Left kidney (tissue), 1 donor: ENCODE measurements at regions not wholly inside any gene's neighbourhood (a gene's known extent, or its start where the extent isn't known, plus 50 kb on each side); places are given as distances from the start of the nearest gene placed in this dataset.
"Not testable (repeated sequence)": the region's sequence is repeated elsewhere in the genome, so short reads cannot be mapped to it uniquely, and the experiment has no call there.

Experiments
- DNase-seq: peaks from one replicate; pipeline ENCODE4 v3.0.0-alpha.2; 2013

GRCh38 chr1:38787041-38787440, 72.5 kb downstream of the RRAGC start:
- no peak for DNase-seq

DNA sequence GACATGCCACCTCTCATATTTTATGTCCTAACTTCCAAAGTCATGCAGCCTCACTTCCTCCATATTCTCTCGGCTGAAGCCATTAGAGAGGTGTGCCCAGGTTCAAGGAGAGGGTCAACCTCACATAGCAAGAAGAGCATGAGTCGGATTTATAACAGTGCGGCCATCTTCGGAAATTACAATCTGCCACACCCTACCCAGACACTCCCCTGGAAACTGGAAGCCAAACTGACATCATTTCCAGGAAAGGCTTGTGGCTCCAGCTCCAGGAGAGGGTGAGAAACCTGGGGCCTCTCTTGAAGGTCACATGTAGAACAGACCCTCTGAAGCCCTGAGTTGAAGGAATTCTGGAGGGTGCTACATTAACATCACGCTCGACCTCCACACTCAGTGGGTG, 73.5 kb downstream of the RRAGC start:
- DNase-seq = no peak

GRCh38 chr1:38785285-38786039, 74.1 kb downstream of the RRAGC start:
- no peak for DNase-seq

GRCh38 chr1:38784452-38785284, 74.9 kb downstream of the RRAGC start:
- no peak for DNase-seq

GRCh38 chr1:38783640-38784229, 75.8 kb downstream of the RRAGC start:
- DNase-seq = peak; percentile 55

DNA sequence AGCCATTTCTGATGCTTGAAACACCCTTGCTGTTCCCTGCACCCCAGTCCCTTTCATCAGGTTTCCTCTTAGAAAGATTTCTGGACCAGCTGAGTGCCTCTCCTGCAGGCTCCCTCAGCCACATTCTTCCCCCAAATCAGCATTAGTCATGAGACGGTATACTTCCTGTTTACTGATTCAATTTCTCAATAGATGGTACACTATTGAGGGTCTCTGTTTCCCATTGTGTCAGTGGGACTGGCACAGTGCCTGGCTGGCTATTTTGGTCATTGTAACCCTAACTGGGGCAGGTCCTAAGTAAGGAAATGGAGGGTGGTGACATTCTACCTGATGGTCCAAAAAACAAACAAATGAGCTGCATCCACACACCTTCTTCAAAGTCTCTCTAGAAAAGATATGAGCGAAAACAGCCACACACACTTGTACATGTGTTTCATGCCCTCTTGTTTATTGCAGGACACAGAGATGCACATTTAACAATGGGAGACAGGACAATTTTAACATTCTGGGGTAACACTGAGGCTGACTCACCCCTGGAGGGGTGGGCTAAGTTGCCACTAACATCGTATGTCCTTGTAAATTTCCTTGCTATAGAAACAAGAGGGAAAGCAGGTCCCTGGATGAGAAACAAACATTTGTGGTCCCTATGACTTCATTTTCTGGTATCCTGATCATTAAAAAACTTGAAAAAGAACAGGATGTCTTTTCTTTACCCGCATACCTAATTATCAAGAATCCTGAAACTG, 77.5 kb downstream of the RRAGC start:
- DNase-seq = no peak

GRCh38 chr1:38780133-38780532, 79.4 kb downstream of the RRAGC start:
- no peak for DNase-seq

DNA sequence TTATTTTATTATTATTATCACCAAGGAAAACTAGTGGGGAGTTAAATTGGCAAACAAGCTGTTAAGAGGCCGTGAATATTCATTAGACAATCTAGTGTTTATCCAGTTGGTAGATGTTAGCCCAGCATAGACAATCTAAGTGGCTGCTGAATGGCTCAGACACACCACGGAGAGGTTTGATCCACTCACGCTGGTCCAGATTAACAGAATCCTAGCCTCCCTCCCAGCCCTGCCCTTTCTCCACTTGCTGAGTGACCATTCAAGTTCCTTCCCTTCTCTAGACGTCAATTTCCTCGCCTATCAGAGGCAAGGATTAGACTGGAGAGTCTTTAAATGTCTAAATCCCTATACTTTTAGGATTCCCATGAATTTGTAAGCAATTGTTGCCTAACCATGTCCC, 80.1 kb downstream of the RRAGC start:
- no peak for DNase-seq

- DNase-seq = no peak
These were observed 81.1 kb downstream of the RRAGC start for GRCh38 chr1:38778521-38778920.

GRCh38 chr1:38778051-38778450, 81.5 kb downstream of the RRAGC start:
- no peak for DNase-seq

DNA sequence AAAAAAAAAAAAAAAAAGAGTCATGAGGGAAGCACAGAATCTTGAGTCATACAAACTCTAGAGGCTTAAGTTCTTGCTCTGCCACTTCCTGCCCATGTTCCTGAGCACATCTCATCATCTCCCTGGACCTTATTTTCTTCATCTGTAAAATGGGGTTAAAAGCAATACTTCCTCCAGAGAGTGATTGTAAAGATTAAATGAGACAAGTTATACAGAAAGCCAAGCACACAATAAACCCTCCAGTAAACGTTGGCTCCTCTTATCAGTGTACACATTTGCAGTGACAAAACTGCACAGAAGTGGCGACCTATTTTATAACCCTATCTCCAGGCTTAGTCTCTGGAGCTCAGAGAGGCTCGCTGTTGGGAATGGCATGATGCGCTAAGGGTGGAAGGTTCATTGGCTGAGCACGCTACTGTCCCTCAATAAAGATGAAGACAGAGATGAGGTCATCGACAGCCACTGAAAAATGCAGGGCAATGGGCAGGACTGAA, 82.1 kb downstream of the RRAGC start:
- DNase-seq = no peak

DNA sequence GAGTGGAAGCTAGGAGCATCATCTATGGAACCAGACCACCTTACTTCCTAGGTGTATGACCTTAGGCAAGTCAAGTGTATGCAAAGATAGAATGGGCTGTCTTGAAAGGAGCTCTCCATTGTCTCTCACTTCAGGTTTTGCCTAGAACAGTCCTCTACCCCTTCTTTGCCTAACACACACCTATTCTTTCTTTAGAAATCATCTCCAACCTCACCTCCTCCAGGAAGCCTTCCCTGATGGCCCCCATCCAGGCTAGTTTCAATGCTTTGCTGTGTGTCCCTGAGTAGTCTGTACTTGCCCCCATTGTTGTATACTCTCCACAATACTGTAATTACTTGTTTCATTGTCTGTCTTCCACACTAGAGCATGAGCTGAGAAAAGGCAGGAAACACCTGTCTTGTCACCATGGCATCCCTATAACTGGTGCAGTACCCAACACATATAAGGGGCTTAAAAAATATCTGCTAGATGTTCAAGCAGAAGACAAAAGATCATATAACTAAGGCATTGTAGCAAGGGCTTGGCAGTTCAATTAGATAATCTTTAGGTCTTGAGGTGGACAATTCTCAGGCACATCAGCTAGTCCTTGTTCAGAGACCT, 83.0 kb downstream of the RRAGC start:
- no peak for DNase-seq

GRCh38 chr1:38775175-38775845, 84.3 kb downstream of the RRAGC start:
- no peak for DNase-seq

- no peak for DNase-seq
These were observed 86.1 kb downstream of the RRAGC start for GRCh38 chr1:38773483-38773882.

GRCh38 chr1:38772953-38773352, 86.6 kb downstream of the RRAGC start:
- no peak for DNase-seq

DNA sequence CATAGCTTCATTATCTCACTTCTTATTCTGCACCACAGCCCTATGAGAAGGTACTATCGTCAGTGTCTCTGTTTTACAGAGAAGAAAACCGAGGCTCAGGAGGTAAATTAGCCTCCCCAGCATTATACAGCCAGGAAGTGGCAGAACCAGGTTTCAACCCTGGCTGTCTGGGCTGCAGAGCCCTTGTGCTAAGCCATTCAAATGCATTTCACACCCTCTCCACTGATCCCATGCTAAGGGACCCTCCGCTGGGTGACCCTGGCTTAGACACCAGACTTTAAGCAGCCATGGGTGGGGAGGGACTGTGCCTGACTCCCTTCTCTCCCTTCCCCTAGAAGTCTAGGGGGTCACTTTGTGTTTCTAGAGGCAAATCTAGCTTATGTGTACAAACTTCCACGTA, 87.5 kb downstream of the RRAGC start:
- DNase-seq = no peak

DNA sequence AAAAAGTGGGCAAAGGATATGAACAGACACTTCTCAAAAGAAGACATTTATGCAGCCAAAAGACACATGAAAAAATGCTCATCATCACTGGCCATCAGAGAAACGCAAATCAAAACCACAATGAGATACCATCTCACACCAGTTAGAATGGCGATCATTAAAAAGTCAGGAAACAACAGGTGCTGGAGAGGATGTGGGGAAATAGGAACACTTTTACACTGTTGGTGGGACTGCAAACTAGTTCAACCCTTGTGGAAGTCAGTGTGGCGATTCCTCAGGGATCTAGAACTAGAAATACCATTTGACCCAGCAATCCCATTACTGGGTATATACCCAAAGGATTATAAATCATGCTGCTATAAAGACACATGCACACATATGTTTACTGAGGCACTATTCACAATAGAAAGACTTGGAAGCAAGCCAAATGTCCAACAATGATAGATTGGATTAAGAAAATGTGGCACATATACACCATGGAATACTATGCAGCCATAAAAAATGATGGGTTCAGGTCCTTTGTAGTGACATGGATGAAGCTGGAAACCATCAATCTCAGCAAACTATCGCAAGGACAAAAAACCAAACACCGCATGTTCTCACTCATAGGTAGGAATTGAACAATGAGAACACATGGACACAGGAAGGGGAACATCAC, 88.9 kb downstream of the RRAGC start:
- DNase-seq = not testable (repeated sequence)

DNA sequence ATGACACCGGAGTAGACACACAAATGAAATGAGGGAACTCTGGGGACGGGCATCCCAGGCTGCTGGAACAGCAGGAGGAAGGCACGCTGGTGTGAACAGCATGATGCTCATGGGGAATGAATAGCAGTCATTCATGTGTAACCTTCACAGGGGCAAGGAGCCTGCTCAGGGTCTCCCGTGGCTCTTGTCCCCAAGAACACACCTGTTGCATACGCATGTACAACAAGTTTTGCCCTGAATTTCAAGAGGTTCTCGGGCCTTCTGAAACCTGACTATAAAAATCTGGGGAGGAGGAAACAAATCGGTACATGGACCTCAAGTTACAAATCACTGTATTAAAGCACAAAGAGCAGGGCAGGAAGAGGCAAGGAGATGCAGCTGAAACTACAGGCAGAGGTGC, 93.4 kb downstream of the RRAGC start:
- no peak for DNase-seq

DNA sequence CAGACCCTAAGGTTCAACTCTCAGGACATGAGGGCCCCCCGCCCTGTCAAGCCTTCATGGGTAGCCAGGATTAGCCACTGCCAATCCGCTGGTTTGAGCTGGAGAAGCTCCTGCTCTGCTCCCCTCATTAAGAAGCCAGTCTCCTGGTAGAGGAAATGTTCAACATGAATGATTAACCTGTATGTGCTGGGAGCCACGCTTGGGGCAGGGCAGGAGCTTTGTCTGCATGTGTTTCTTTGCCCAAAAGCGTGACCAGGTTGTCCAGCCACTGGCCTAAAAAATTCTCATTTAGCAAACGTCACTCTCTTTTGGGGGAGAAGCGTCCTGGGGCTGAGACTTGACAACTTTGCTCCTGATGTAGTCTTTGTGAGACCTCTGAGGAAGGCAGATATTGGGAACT, 96.5 kb downstream of the RRAGC start:
- no peak for DNase-seq

- DNase-seq = no peak
These were observed 99.0 kb downstream of the RRAGC start for GRCh38 chr1:38760562-38760961.

GRCh38 chr1:38758820-38759219, 100.8 kb downstream of the RRAGC start:
- DNase-seq = no peak
